GM10266 (cell line): ENCODE measurements at regions not wholly inside any gene's neighbourhood (a gene's known extent, or its start where the extent isn't known, plus 50 kb on each side); places are given as distances from the start of the nearest gene placed in this dataset.

Experiments used
- DNase-seq: peaks from one replicate; pipeline ENCODE4 v3.0.0; 2012; ENCODE audit errors: extremely low spot score
- CTCF ChIP-seq: IDR thresholded peaks from 2 replicates; pipeline ENCODE4 v1.5.1; 2012; ENCODE audit warnings: mild to moderate bottlenecking, low read depth; ENCODE audit not compliant: control insufficient read depth, insufficient read depth; ENCODE audit errors: missing control alignments

GRCh38 chr5:117195076-117195475 lies 620.5 kb upstream of the SEMA6A start:
- DNase-seq = no peak

GRCh38 chr5:117191251-117191650 lies 616.6 kb upstream of the SEMA6A start:
- DNase-seq = no peak
- no peak for TF ChIP-seq CTCF

More at GRCh38 chr5:117195076-117195475, 620.5 kb upstream of the SEMA6A start:
- TF ChIP-seq CTCF = no peak

- TF ChIP-seq CTCF = no peak
- no peak for DNase-seq
Measured at GRCh38 chr5:117189784-117190183, 615.2 kb upstream of the SEMA6A start.

GRCh38 chr5:117188211-117188610 lies 613.6 kb upstream of the SEMA6A start:
- TF ChIP-seq CTCF = no peak
- DNase-seq = no peak

- TF ChIP-seq CTCF = no peak
- no peak for DNase-seq
Measured at GRCh38 chr5:117186751-117187150, 612.1 kb upstream of the SEMA6A start.

GRCh38 chr5:117183326-117183725 lies 608.7 kb upstream of the SEMA6A start:
- no peak for TF ChIP-seq CTCF
- DNase-seq = no peak

- TF ChIP-seq CTCF = no peak
- no peak for DNase-seq
Measured at GRCh38 chr5:117182104-117182503, 607.5 kb upstream of the SEMA6A start.
